T-helper 17 cell (primary cell): ENCODE measurements at regions not wholly inside any gene's neighbourhood (a gene's known extent, or its start where the extent isn't known, plus 50 kb on each side); places are given as distances from the start of the nearest gene placed in this dataset.

Experiments
- ATAC-seq: fragments of 150-1000 bp; cut with Tn5 transposase; 2 replicates; pipeline ENCODE4 v1.10.0; 2021; ENCODE audit warnings: mild to moderate bottlenecking, moderate library complexity
- DNase-seq, 3 donors: peaks; one replicate each; pipeline versions ENCODE4 v3.0.0 to v3.0.0-alpha.2; 2020 to 2021
- H3K9me3 ChIP-seq: one replicate; pipeline ENCODE4 v1.7.0; 2013; ENCODE audit warnings: low read length, mild to moderate bottlenecking; ENCODE audit not compliant: control insufficient read depth, poor library complexity, severe bottlenecking
- H3K27ac Mint-ChIP-seq: one replicate; pipeline ENCODE4 v1.8.0; 2022; ENCODE audit warnings: mild to moderate bottlenecking, moderate library complexity, mixed read lengths
- H3K27me3 Mint-ChIP-seq: one replicate; pipeline ENCODE4 v1.8.0; 2022; ENCODE audit warnings: mixed read lengths
- H3K36me3 Mint-ChIP-seq: one replicate; pipeline ENCODE4 v1.8.0; 2022; ENCODE audit warnings: low read depth, mixed read lengths
- H3K4me1 Mint-ChIP-seq: one replicate; pipeline ENCODE4 v1.8.0; 2022; ENCODE audit warnings: mild to moderate bottlenecking, mixed read lengths
- H3K4me3 Mint-ChIP-seq: one replicate; pipeline ENCODE4 v1.8.0; 2022; ENCODE audit warnings: mild to moderate bottlenecking, moderate library complexity, mixed read lengths

DNA sequence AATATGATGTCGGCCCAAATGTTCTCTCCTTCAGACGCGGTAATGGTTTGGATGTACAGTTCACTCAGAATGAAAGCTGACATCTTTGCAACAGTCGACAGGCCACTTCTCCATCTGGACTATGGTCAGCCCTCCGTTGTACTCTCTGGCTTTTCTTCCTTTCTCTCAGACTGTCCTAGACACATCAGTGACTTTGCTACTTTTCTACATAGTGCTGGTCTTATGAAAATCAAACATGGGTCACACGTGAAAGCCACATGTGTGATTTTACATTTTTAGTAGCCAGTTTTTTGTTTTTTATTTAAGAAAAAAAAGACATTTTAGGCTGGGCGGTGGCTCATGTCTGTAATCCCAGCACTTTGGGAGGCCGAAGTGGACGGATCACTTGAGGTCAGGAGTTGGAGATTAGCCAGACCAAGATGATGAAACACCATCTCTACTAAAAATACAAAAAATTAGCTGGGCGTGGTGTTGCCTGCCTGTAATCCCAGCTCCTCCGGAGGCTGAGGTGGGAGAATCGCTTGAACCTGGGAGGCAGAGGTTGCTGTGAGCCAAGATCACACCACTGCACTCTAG, 644.1 kb downstream of the KCNJ2 start:
- H3K9me3 ChIP-seq = no peaks in the 10 kb centered on the region

DNA sequence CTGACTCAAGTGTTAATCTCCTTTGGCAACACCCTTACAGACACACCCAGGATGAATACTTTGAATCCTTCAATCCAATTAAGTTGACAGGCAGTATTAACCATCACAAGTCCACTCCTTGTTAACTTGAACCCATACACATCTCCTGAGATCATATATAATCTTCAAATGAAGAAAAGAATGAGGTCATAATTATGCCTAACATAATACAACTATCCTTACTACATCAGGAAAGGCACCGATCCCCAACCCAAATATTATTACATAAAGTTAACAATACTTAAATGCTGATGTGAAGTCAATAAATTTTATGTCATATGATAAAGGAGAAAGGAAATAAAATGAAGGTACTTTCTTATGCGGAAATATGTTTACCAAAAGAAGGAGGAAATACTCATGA, 649.9 kb downstream of the KCNJ2 start:
- no peak overlapping the region for H3K4me3 Mint-ChIP-seq
- no peaks in the 10 kb centered on the region for H3K36me3 Mint-ChIP-seq
- no peaks in the 10 kb centered on the region for H3K4me1 Mint-ChIP-seq
- DNase-seq = no peak
- no peaks in the 10 kb centered on the region for H3K9me3 ChIP-seq
- H3K27ac Mint-ChIP-seq = no peak overlapping the region
- no peaks in the 10 kb centered on the region for H3K27me3 Mint-ChIP-seq
- no peak for ATAC-seq

More for the DNA sequence above, 644.1 kb downstream of the KCNJ2 start:
- Mint-ChIP-seq H3K27me3 (peaks cover 6% of the 10 kb centered on the region), H3K4me3 (no peak overlapping the region), H3K36me3 (no peaks in the 10 kb centered on the region), H3K27ac (no peak overlapping the region), H3K4me1 (no peaks in the 10 kb centered on the region)
- ATAC-seq = no peak
- DNase-seq = no peak

DNA sequence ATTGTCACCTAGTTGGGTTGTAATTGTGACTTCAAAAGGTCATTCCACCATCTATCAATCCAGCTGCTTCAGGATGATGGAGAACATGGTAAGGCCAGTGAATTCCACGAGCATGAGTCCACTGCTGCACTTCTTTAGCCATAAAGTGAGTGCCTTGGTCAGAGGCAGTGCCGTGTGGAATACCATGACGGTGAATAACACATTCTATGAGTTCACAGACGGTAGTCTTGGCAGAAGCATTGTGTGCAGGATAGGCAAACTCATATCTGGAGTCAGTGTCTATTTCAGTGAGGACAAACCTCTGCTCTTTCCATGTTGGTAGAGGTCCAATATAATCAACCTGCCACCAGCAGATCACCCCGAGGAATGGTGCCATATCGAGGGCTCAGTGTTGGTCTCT, 650.9 kb downstream of the KCNJ2 start:
- ATAC-seq (no peak), DNase-seq (no peak)
- no peaks in the 10 kb centered on the region for H3K36me3 Mint-ChIP-seq
- H3K27ac Mint-ChIP-seq = no peak overlapping the region
- H3K9me3 ChIP-seq = no peaks in the 10 kb centered on the region
- no peaks in the 10 kb centered on the region for H3K27me3 Mint-ChIP-seq
- no peaks in the 10 kb centered on the region for H3K4me1 Mint-ChIP-seq
- no peak overlapping the region for H3K4me3 Mint-ChIP-seq

DNA sequence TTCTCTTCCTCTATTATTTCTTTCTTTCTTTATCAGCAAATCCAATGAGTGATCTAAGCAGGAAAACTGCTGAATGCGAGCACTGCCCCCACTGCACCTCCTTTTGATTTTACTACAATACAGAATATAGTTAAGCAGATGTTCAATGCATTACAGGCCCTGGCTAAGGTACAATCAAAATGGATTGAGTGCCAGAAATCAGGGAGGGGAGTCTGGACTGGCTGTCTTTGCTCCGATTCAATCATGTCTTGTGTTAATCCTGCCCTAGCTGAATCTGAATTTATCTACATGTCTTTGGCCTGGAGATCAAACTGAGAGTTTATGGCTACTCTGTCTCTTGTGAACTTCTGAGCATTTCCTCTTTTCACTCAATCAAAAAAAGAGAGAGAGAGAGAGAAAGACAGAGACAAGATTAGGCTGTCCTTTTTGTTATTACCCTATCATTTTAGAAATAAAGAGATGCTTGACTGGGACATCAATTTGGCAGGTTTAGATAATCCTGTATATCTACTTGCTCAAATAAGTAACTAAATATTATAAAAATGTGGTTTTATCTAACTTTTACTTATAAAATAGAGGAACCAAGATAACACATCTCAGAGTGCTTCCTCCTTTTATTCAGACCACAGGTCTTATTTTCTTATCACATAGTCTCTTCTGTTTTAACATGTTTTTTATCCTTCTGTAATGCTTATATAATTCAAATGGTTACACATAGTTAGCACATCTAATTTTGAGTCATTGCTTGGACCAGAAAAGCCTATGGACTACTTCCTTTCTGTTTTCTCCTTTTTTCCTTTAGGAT, 656.2 kb downstream of the KCNJ2 start:
- H3K27ac Mint-ChIP-seq = no peak overlapping the region

GRCh38 chr17:70829876-70830275, 660.5 kb downstream of the KCNJ2 start:
- H3K27me3 Mint-ChIP-seq = no peaks in the 10 kb centered on the region
- H3K4me3 Mint-ChIP-seq = no peak overlapping the region
- no peaks in the 10 kb centered on the region for H3K36me3 Mint-ChIP-seq
- no peak for DNase-seq
- H3K4me1 Mint-ChIP-seq = no peaks in the 10 kb centered on the region
- ATAC-seq = no peak
- H3K27ac Mint-ChIP-seq = no peak overlapping the region
- H3K9me3 ChIP-seq = no peaks in the 10 kb centered on the region

More for the DNA sequence above, 656.2 kb downstream of the KCNJ2 start:
- H3K4me1 Mint-ChIP-seq = no peaks in the 10 kb centered on the region
- H3K4me3 Mint-ChIP-seq = no peak overlapping the region
- ATAC-seq = no peak
- DNase-seq = no peak
- H3K36me3 Mint-ChIP-seq = no peaks in the 10 kb centered on the region
- no peaks in the 10 kb centered on the region for H3K9me3 ChIP-seq
- no peaks in the 10 kb centered on the region for H3K27me3 Mint-ChIP-seq

DNA sequence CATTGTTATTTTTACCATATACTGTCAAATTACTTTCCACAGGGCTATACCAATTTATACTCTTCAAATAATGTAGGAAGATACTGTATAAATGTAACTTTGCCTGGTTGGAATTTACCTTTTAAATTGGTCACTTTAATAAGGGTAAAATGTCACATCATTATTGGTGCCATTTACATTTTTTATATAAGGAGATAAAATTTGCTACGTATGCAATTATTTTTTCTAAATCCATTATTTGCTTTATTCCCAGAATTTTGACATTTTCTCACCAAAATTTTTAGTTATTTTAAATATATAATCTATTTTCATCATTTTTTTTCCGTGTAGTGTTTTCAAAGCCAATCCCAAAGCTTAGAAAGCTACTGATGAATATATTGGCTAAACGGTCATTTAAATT, 664.7 kb downstream of the KCNJ2 start:
- no peaks in the 10 kb centered on the region for H3K27me3 Mint-ChIP-seq
- H3K36me3 Mint-ChIP-seq = no peaks in the 10 kb centered on the region
- ATAC-seq (no peak), DNase-seq (no peak)
- H3K4me1 Mint-ChIP-seq = no peaks in the 10 kb centered on the region
- H3K4me3 Mint-ChIP-seq = no peak overlapping the region
- H3K9me3 ChIP-seq = peaks cover 2% of the 10 kb centered on the region
- no peak overlapping the region for H3K27ac Mint-ChIP-seq

GRCh38 chr17:70848785-70849184, 679.5 kb downstream of the KCNJ2 start:
- no peak overlapping the region for H3K4me3 Mint-ChIP-seq

DNA sequence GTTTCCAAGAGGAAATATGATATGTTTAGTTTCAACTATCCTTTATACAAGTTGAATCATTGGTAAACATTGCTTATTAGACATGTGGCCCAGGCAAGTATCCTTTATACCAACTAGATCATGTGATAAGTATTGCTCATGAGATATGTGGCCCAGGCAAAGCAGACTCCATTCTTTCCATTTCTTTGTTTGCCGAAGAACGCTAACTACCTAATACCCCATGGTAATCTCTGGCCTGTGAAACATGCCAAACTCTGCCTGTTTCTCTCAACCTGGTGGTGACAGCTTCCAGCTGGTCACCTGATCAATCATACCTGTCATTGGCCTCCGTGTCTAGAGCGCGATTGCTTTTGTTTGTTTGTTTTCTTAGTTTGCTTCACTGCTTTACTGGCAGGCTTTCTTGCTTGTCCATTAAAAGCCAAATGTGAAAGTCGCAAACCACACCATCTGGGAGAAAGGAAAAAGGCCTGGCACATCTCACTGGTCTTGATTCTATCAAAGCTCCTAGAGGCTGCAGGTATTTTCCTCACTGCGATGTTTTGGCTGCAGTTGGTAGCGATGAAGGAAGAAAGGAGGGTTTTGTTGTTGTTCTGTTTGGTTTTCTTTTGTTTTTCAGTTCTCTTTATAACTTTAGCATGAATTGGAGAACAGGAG, 686.2 kb downstream of the KCNJ2 start:
- Mint-ChIP-seq H3K36me3 (no peaks in the 10 kb centered on the region), H3K4me1 (no peaks in the 10 kb centered on the region), H3K27me3 (peaks cover 5% of the 10 kb centered on the region), H3K4me3 (no peak overlapping the region), H3K27ac (no peak overlapping the region)
- ATAC-seq (no peak), DNase-seq (no peak)
- no peaks in the 10 kb centered on the region for H3K9me3 ChIP-seq

More at GRCh38 chr17:70848785-70849184, 679.5 kb downstream of the KCNJ2 start:
- ATAC-seq (no peak), DNase-seq (no peak)
- Mint-ChIP-seq H3K36me3 (no peaks in the 10 kb centered on the region), H3K4me1 (no peaks in the 10 kb centered on the region), H3K27me3 (no peaks in the 10 kb centered on the region), H3K27ac (no peak overlapping the region)
- H3K9me3 ChIP-seq = no peaks in the 10 kb centered on the region

GRCh38 chr17:70857351-70857750, 688.0 kb downstream of the KCNJ2 start:
- no peak for ATAC-seq
- H3K27ac Mint-ChIP-seq = no peak overlapping the region
- H3K4me1 Mint-ChIP-seq = no peaks in the 10 kb centered on the region
- no peaks in the 10 kb centered on the region for H3K9me3 ChIP-seq
- peak overlapping the region; percentile 19 for H3K4me3 Mint-ChIP-seq
- peaks cover 5% of the 10 kb centered on the region for H3K27me3 Mint-ChIP-seq
- no peaks in the 10 kb centered on the region for H3K36me3 Mint-ChIP-seq
- DNase-seq = no peak

GRCh38 chr17:70859829-70860228, 690.5 kb downstream of the KCNJ2 start:
- Mint-ChIP-seq H3K36me3 (no peaks in the 10 kb centered on the region), H3K4me1 (no peaks in the 10 kb centered on the region), H3K27ac (no peak overlapping the region), H3K27me3 (peaks cover 5% of the 10 kb centered on the region), H3K4me3 (no peak overlapping the region)
- DNase-seq = no peak
- no peaks in the 10 kb centered on the region for H3K9me3 ChIP-seq
- ATAC-seq = no peak

GRCh38 chr17:70862295-70862694, 693.0 kb downstream of the KCNJ2 start:
- Mint-ChIP-seq H3K27ac (no peak overlapping the region), H3K4me1 (no peaks in the 10 kb centered on the region), H3K27me3 (no peaks in the 10 kb centered on the region), H3K4me3 (no peak overlapping the region), H3K36me3 (no peaks in the 10 kb centered on the region)
- H3K9me3 ChIP-seq = no peaks in the 10 kb centered on the region
- ATAC-seq = no peak
- no peak for DNase-seq

GRCh38 chr17:70863436-70864248, 694.3 kb downstream of the KCNJ2 start:
- H3K36me3 Mint-ChIP-seq = no peaks in the 10 kb centered on the region
- H3K9me3 ChIP-seq = no peaks in the 10 kb centered on the region
- no peak overlapping the region for H3K4me3 Mint-ChIP-seq
- no peak for DNase-seq
- H3K27ac Mint-ChIP-seq = no peak overlapping the region
- no peaks in the 10 kb centered on the region for H3K4me1 Mint-ChIP-seq
- no peak for ATAC-seq
- no peaks in the 10 kb centered on the region for H3K27me3 Mint-ChIP-seq
